ENCODE measurements at regions not wholly inside any gene's neighbourhood (a gene's known extent, or its start where the extent isn't known, plus 50 kb on each side); places are given as distances from the start of the nearest gene placed in this dataset.

- TF ChIP-seq, protein P1, sequence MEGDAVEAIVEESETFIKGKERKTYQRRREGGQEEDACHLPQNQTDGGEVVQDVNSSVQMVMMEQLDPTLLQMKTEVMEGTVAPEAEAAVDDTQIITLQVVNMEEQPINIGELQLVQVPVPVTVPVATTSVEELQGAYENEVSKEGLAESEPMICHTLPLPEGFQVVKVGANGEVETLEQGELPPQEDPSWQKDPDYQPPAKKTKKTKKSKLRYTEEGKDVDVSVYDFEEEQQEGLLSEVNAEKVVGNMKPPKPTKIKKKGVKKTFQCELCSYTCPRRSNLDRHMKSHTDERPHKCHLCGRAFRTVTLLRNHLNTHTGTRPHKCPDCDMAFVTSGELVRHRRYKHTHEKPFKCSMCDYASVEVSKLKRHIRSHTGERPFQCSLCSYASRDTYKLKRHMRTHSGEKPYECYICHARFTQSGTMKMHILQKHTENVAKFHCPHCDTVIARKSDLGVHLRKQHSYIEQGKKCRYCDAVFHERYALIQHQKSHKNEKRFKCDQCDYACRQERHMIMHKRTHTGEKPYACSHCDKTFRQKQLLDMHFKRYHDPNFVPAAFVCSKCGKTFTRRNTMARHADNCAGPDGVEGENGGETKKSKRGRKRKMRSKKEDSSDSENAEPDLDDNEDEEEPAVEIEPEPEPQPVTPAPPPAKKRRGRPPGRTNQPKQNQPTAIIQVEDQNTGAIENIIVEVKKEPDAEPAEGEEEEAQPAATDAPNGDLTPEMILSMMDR (conservative IDR thresholded peaks at IDR 0.05; ENCODE audit: low read depth, low read length) = no peak
- no peak for TF ChIP-seq MAZ (IDR thresholded peaks at IDR 0.05; ENCODE audit: borderline replicate concordance, low read depth, low read length)
These were observed 155.6 kb upstream of the IER5L start (continued) for GRCh38 chr9:129333617-129334104.

DNA sequence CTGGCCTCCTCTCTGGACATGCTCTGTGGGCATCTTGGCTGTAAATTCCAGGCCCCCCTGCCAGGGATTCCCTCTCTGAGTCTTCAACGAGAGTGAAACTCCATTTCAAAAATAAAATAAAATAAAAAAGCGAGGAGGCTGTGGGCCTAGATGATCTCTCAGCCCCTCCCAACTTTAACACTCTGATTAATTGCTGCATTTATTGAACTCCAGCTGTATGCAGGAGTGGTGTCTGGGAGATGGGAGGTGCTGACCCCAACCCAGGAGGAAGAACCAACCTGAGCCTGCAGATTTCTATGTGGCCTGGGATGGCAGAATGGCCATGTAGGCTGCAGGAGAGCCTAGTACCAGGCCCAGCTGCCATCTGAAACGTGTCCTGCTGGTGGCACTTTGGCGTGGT is 154.5 kb upstream of the IER5L start:
- Histone ChIP-seq H4K91ac (ENCODE audit: insufficient read depth, low read depth, low read length) (peak overlapping the region; percentile 85), H3K14ac (replicated peaks; ENCODE audit: low read depth, low read length) (0 out of 2 replicates have a peak overlapping the region, but pooled peaks have one; percentile 37), H3K18ac (ENCODE audit: low read depth, low read length) (peak overlapping the region; percentile 56), H2AK5ac (ENCODE audit: low read depth, low read length) (peak overlapping the region; percentile 92), H3K27ac (ENCODE audit: insufficient read depth, low read length) (peak overlapping the region; percentile 47; the same call in 1 of the 2 replicates), H3K23ac (ENCODE audit: low read depth, low read length) (0 out of 2 replicates have a peak overlapping the region, but pooled peaks have one; percentile 12), H3K4me3 (ENCODE audit: insufficient read depth, low read depth, low read length) (no peak overlapping the region), H3K9me3 (ENCODE audit: control insufficient read depth, insufficient read depth, low read length) (peaks cover 6% of the 10 kb centered on the region), H3K56ac (ENCODE audit: extremely low read depth, insufficient read depth, low read length) (no peak overlapping the region), H2BK120ac (ENCODE audit: low read depth, low read length) (peak overlapping the region; percentile 56), H2AK9ac (replicated peaks; ENCODE audit: low read depth, low read length, poor library complexity) (no peak overlapping the region), H4K20me1 (ENCODE audit: insufficient read depth, low read length) (no peaks in the 10 kb centered on the region), H3K4me1 (ENCODE audit: control insufficient read depth, insufficient read depth, low read length) (peaks cover 33% of the 10 kb centered on the region), H3K9me1 (ENCODE audit: insufficient read depth, low read length) (peaks cover 17% of the 10 kb centered on the region), H3K9ac (ENCODE audit: low read depth, low read length) (no peak overlapping the region), H4K8ac (ENCODE audit: low read depth in 2 of 2, low read length in 2 of 2) (peak overlapping the region; percentile 16 to 53; a peak in 2 of 4 replicates), H3K27me3 (ENCODE audit: control insufficient read depth, insufficient read depth, low read length) (no peaks in the 10 kb centered on the region), H2AFZ (replicated peaks; ENCODE audit: low read length, poor library complexity) (peak overlapping the region; percentile 61), H3K79me1 (ENCODE audit: low read depth in 1 of 2, low read length in 2 of 2) (peaks cover 0 to 7% of the 10 kb centered on the region in 2 experiments; a peak in 1 of 4 replicates), H3K4ac (ENCODE audit: low read depth, low read length) (peak overlapping the region; percentile 81), H2BK20ac (ENCODE audit: low read depth, low read length) (peak overlapping the region; percentile 84), H2BK15ac (ENCODE audit: low read depth, low read length) (peak overlapping the region; percentile 69), H3K36me3 (ENCODE audit: control insufficient read depth, insufficient read depth, low read length) (no peaks in the 10 kb centered on the region), H2BK5ac (ENCODE audit: low read depth, low read length, poor library complexity, severe bottlenecking) (peak overlapping the region; percentile 47), H3K4me2 (ENCODE audit: low read depth, low read length) (no peak overlapping the region), H4K5ac (ENCODE audit: low read depth, low read length) (peak overlapping the region; percentile 62)
- intact Hi-C loops (cut with micrococcal nuclease) (loop anchor here (5.0 kb wide), 1 partner anchor 280 kb away; no protein-coding TSS in a partner anchor), in situ Hi-C loops (cut with MboI; ENCODE audit: low sequenced_read_pairs) (loop anchor here (10.0 kb wide), 1 partner anchor 272 kb away; no protein-coding TSS in a partner anchor), dilution Hi-C loops (cut with HindIII; ENCODE audit: low sequenced_read_pairs, unreplicated experiment) (no loop called here)
- CTCF ChIA-PET = interaction anchor here (1.3 kb wide), 1 partner anchor 12 kb away, joined by 4 read pairs; no protein-coding TSS in a partner anchor
- WGBS, 2 experiments (ENCODE audit: extremely low coverage in 2 of 2, insufficient read length in 1 of 2) = 60% methylated on average over 1 of the region's 4 CpGs; no CpG with 5 or more reads in 1 of the 2 experiments
- no peak for DNase-seq
- no peak for ATAC-seq (ENCODE audit: low read depth)
- POLR2A ChIA-PET (ENCODE audit: unreplicated experiment) = no interaction called here
- BruUV-seq (replicated peaks) = no TSS peak
- TF ChIP-seq MXI1 (IDR thresholded peaks at IDR 0.05; ENCODE audit: borderline replicate concordance, low read depth, low read length) = no peak
- TF ChIP-seq FOS (IDR thresholded peaks at IDR 0.05; ENCODE audit: low read depth, low read length) = no peak
- no peak for TF ChIP-seq ELK1 (IDR thresholded peaks at IDR 0.05; ENCODE audit: borderline replicate concordance, low read depth, low read length)
- TF ChIP-seq, protein P1 (conservative IDR thresholded peaks at IDR 0.05; ENCODE audit: low read depth, low read length) = no peak
- no peak for TF ChIP-seq SMC3 (IDR thresholded peaks at IDR 0.05; ENCODE audit: low read depth, low read length)
- TF ChIP-seq NFE2L2 (IDR thresholded peaks at IDR 0.05; ENCODE audit: low read depth, low read length) = no peak
- TF ChIP-seq, protein P2, sequence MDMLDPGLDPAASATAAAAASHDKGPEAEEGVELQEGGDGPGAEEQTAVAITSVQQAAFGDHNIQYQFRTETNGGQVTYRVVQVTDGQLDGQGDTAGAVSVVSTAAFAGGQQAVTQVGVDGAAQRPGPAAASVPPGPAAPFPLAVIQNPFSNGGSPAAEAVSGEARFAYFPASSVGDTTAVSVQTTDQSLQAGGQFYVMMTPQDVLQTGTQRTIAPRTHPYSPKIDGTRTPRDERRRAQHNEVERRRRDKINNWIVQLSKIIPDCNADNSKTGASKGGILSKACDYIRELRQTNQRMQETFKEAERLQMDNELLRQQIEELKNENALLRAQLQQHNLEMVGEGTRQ (IDR thresholded peaks at IDR 0.05; ENCODE audit: low read depth, low read length) = no peak
- TF ChIP-seq MAFK (IDR thresholded peaks at IDR 0.05; ENCODE audit: low read depth, low read length) = no peak
